Liver (tissue), 8 donors: ENCODE measurements at regions not wholly inside any gene's neighbourhood (a gene's known extent, or its start where the extent isn't known, plus 50 kb on each side); places are given as distances from the start of the nearest gene placed in this dataset.

Source experiments
- DNase-seq: peaks from one replicate; pipeline ENCODE4 v3.0.0-alpha.2; 2017; ENCODE audit warnings: low spot score
- H3K27ac ChIP-seq, 2 donors: one replicate each; pipeline ENCODE4 v1.7.0; 2013; ENCODE audit warnings: inconsistent platforms in 2 of 2, low read length in 2 of 2, control low read depth in 1 of 2, low read depth in 1 of 2, mild to moderate bottlenecking in 1 of 2
- H3K27me3 ChIP-seq, 4 donors: one replicate each; pipeline versions ENCODE4 v1.6.1 to v1.7.0; 2013; ENCODE audit warnings: low read length in 3 of 4, inconsistent platforms in 1 of 4, mild to moderate bottlenecking in 1 of 4, moderate library complexity in 1 of 4; ENCODE audit not compliant: control insufficient read depth in 4 of 4, insufficient read depth in 4 of 4
- H3K36me3 ChIP-seq, 4 donors: one replicate each; pipeline versions ENCODE4 v1.6.1 to v1.7.0; 2013; ENCODE audit warnings: low read length in 3 of 4, mild to moderate bottlenecking in 3 of 4, low read depth in 1 of 4, moderate library complexity in 1 of 4; ENCODE audit not compliant: control insufficient read depth in 4 of 4, insufficient read depth in 3 of 4
- H3K4me1 ChIP-seq, 4 donors: one replicate each; pipeline versions ENCODE4 v1.6.1 to v1.7.0; 2013; ENCODE audit warnings: low read length in 3 of 4, mild to moderate bottlenecking in 3 of 4, moderate library complexity in 1 of 4; ENCODE audit not compliant: control insufficient read depth in 4 of 4, insufficient read depth in 4 of 4
- H3K4me3 ChIP-seq, 3 donors: one replicate each; pipeline versions ENCODE4 v1.6.1 to v1.7.0; 2013; ENCODE audit warnings: low read length in 3 of 3, control low read depth in 1 of 3, low read depth in 1 of 3, mild to moderate bottlenecking in 1 of 3
- H3K9ac ChIP-seq, 2 donors: one replicate each; pipeline ENCODE4 v1.7.0; 2013; ENCODE audit warnings: low read length in 2 of 2, mild to moderate bottlenecking in 2 of 2, moderate library complexity in 2 of 2, control low read depth in 1 of 2, low read depth in 1 of 2
- H3K9me3 ChIP-seq, 4 donors: one replicate each; pipeline versions ENCODE4 v1.6.1 to v1.7.0; 2013; ENCODE audit warnings: low read length in 3 of 4; ENCODE audit not compliant: control insufficient read depth in 4 of 4
- ATF3 ChIP-seq: IDR thresholded peaks from 2 replicates; pipeline ENCODE4 v1.6.1; 2016; ENCODE audit warnings: antibody characterized with exemption
- FOXA1 ChIP-seq: IDR thresholded peaks from 2 replicates; pipeline ENCODE4 v1.6.1; 2016; ENCODE audit warnings: antibody characterized with exemption
- HNF4G ChIP-seq: IDR thresholded peaks from 2 replicates; pipeline ENCODE4 v1.6.1; 2016; ENCODE audit warnings: antibody characterized with exemption
- NR2F2 ChIP-seq: IDR thresholded peaks from 2 replicates; pipeline ENCODE4 v1.6.1; 2016; ENCODE audit warnings: antibody characterized with exemption
- RAD21 ChIP-seq, 2 donors: IDR thresholded peaks; 2 replicates each; pipeline ENCODE4 v1.6.1; 2016; ENCODE audit warnings: antibody characterized with exemption in 2 of 2, mild to moderate bottlenecking in 2 of 2
- RXRA ChIP-seq, 2 donors: IDR thresholded peaks; 2 replicates each; pipeline ENCODE4 v1.6.1; 2017 to 2018; ENCODE audit warnings: antibody characterized with exemption in 2 of 2, mild to moderate bottlenecking in 1 of 2
- SP1 ChIP-seq: IDR thresholded peaks from 2 replicates; pipeline ENCODE4 v1.6.1; 2018; ENCODE audit warnings: antibody characterized with exemption, mild to moderate bottlenecking
- TAF1 ChIP-seq: conservative IDR thresholded peaks from 2 replicates; pipeline ENCODE4 v1.6.1; 2016; ENCODE audit warnings: antibody characterized with exemption, mild to moderate bottlenecking
- WGBS: extraction: QIAGEN DNeasy Blood & Tissue Kit; methylation state at CpG from one replicate; pipeline ENCODE4 v1.1.7; 2013; 5-methylcytosine and 5-hydroxymethylcytosine counted together
- TF ChIP-seq, protein P1 (sequence below): IDR thresholded peaks from 2 replicates; pipeline ENCODE4 v1.6.1; 2016; ENCODE audit warnings: antibody characterized with exemption
- TF ChIP-seq, protein P2 (sequence below): fragments of 150-350 bp; IDR thresholded peaks from 2 replicates; pipeline ENCODE4 v1.5.1; 2017; ENCODE audit warnings: improper control_type of control experiment, low read depth, low read length; ENCODE audit not compliant: missing input control
- donor health status: healthy.
- donor health status: healthy.
- donor health status: healthy.
- donor health status: healthy.
- donor health status: healthy.

GRCh38 chr10:106474876-106475275 is 689.6 kb downstream of the SORCS1 start:
- DNase-seq: no peak
- Histone ChIP-seq H3K27me3 (no peaks in the 10 kb centered on the region), H3K4me3 (no peak overlapping the region), H3K9me3 (no peaks in the 10 kb centered on the region), H3K27ac (no peak overlapping the region), H3K4me1 (no peaks in the 10 kb centered on the region), H3K36me3 (no peaks in the 10 kb centered on the region), H3K9ac (no peak overlapping the region)
- TF ChIP-seq ATF3 (no peak), TAF1 (no peak), FOXA1 (no peak), HNF4G (no peak), NR2F2 (no peak)
- TF ChIP-seq, protein P1, sequence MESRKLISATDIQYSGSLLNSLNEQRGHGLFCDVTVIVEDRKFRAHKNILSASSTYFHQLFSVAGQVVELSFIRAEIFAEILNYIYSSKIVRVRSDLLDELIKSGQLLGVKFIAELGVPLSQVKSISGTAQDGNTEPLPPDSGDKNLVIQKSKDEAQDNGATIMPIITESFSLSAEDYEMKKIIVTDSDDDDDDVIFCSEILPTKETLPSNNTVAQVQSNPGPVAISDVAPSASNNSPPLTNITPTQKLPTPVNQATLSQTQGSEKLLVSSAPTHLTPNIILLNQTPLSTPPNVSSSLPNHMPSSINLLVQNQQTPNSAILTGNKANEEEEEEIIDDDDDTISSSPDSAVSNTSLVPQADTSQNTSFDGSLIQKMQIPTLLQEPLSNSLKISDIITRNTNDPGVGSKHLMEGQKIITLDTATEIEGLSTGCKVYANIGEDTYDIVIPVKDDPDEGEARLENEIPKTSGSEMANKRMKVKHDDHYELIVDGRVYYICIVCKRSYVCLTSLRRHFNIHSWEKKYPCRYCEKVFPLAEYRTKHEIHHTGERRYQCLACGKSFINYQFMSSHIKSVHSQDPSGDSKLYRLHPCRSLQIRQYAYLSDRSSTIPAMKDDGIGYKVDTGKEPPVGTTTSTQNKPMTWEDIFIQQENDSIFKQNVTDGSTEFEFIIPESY: no peak

DNA sequence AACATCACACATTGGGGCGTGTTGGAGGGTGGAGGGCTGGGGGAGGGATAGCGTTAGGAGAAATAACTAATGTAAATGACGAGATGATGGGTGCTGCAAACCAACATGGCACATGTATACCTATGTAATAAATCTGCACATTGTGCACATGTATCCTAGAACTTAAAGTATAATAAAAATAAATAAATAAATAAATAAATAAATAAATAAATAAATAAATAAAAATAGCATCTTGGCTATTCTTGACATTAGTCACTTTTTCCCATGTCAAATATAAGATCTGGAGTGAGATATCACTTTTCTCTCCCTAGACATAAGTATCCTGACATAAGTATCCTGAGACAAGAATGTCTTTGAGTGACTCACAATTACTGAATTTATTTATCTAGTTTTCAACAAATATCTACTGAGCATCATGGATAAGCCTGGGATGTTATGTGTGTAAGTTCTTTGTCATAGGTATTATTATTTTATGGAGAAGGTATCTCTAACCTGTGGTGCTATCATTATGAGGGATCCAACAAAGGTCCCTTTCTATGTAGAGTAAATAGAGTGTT is 691.3 kb downstream of the SORCS1 start:
- DNase-seq: no peak
- no peak overlapping the region for H3K27ac ChIP-seq
- TF ChIP-seq SP1: no peak
- no peak for TF ChIP-seq ATF3
- no peak for TF ChIP-seq HNF4G
- H3K27me3 ChIP-seq: no peaks in the 10 kb centered on the region
- H3K4me1 ChIP-seq: no peaks in the 10 kb centered on the region
- H3K4me3 ChIP-seq: no peak overlapping the region
- no peaks in the 10 kb centered on the region for H3K36me3 ChIP-seq
- no peak overlapping the region for H3K9ac ChIP-seq
- WGBS: 82% methylated on average over 3 of the region's 3 CpGs
- H3K9me3 ChIP-seq: no peaks in the 10 kb centered on the region

DNA sequence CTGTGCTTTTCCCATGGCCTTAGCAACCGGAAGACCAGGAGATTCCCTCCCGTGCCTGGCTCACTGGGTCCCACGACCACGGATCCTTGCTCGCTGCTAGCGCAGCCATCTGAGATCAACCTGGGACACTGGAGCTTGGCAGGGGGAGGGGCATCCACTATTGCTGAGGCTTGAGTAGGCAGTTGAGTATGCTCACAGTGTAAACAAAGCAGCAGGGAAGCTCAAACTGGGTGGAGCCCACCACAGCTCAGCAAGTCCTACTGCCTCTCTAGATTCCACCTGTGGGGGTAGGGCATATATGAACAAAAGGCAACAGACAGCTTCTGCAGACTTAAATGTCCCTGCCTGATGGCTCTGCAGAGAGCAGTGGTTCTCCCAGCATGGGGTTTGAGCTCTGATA is 697.0 kb downstream of the SORCS1 start:
- Histone ChIP-seq H3K4me3 (no peak overlapping the region), H3K9ac (no peak overlapping the region), H3K27ac (no peak overlapping the region), H3K4me1 (no peaks in the 10 kb centered on the region), H3K27me3 (no peaks in the 10 kb centered on the region), H3K9me3 (no peaks in the 10 kb centered on the region), H3K36me3 (no peaks in the 10 kb centered on the region)
- DNase-seq: no peak
- 82% methylated on average over 6 of the region's 6 CpGs for WGBS
- TF ChIP-seq FOXA1 (no peak), RXRA (IDR thresholded peaks at IDR 0.05) (no peak), RAD21 (IDR thresholded peaks at IDR 0.05) (no peak)
- TF ChIP-seq, protein P2, sequence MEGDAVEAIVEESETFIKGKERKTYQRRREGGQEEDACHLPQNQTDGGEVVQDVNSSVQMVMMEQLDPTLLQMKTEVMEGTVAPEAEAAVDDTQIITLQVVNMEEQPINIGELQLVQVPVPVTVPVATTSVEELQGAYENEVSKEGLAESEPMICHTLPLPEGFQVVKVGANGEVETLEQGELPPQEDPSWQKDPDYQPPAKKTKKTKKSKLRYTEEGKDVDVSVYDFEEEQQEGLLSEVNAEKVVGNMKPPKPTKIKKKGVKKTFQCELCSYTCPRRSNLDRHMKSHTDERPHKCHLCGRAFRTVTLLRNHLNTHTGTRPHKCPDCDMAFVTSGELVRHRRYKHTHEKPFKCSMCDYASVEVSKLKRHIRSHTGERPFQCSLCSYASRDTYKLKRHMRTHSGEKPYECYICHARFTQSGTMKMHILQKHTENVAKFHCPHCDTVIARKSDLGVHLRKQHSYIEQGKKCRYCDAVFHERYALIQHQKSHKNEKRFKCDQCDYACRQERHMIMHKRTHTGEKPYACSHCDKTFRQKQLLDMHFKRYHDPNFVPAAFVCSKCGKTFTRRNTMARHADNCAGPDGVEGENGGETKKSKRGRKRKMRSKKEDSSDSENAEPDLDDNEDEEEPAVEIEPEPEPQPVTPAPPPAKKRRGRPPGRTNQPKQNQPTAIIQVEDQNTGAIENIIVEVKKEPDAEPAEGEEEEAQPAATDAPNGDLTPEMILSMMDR: no peak
